GM12892 (cell line): ENCODE measurements at regions not wholly inside any gene's neighbourhood (a gene's known extent, or its start where the extent isn't known, plus 50 kb on each side); places are given as distances from the start of the nearest gene placed in this dataset.
"Not testable (repeated sequence)": the region's sequence is repeated elsewhere in the genome, so short reads cannot be mapped to it uniquely, and the experiment has no call there.

ENCODE experiments used
- DNase-seq: peaks from one replicate; pipeline ENCODE4 v3.0.0; 2011; ENCODE audit not compliant: insufficient read length
- FAIRE-seq: peaks from 2 replicates; lab custom pipeline; 2011; peaks lifted over from hg19 to GRCh38; lab: Jason Lieb, UNC
- POLR2A ChIP-seq: IDR thresholded peaks from 2 replicates; pipeline ENCODE4 v1.6.1; 2011; ENCODE audit warnings: low read depth, low read length, control low read depth
- POLR2AphosphoS5 ChIP-seq: IDR thresholded peaks from 2 replicates; pipeline ENCODE4 v1.6.1; 2011; ENCODE audit warnings: low read depth, low read length, control low read depth
- TAF1 ChIP-seq: IDR thresholded peaks from 2 replicates; pipeline ENCODE4 v1.6.1; 2011; ENCODE audit warnings: low read depth, mild to moderate bottlenecking, control low read depth, low read length, borderline replicate concordance

- FAIRE-seq (no peak), DNase-seq (no peak)
- TF ChIP-seq POLR2AphosphoS5: no peak
- TF ChIP-seq TAF1: no peak
- TF ChIP-seq POLR2A: no peak
Observed at GRCh38 chr12:78361683-78362082, 502.9 kb upstream of the SYT1 start.

GRCh38 chr12:78371284-78371683 is 493.3 kb upstream of the SYT1 start:
- TF ChIP-seq POLR2A: no peak
- TF ChIP-seq TAF1: no peak
- no peak for TF ChIP-seq POLR2AphosphoS5
- FAIRE-seq: no peak

GRCh38 chr12:78375461-78375860 is 489.1 kb upstream of the SYT1 start:
- no peak for FAIRE-seq
- no peak for TF ChIP-seq POLR2A
- no peak for TF ChIP-seq TAF1
- no peak for DNase-seq

More at GRCh38 chr12:78371284-78371683, 493.3 kb upstream of the SYT1 start:
- no peak for DNase-seq

- FAIRE-seq (no peak), DNase-seq (no peak)
- TF ChIP-seq POLR2A (no peak), POLR2AphosphoS5 (no peak), TAF1 (no peak)
Observed at GRCh38 chr12:78376257-78376656, 488.3 kb upstream of the SYT1 start.

GRCh38 chr12:78379065-78379464 is 485.5 kb upstream of the SYT1 start:
- not testable (repeated sequence) for DNase-seq

GRCh38 chr12:78383414-78383813 is 481.2 kb upstream of the SYT1 start:
- no peak for FAIRE-seq
- TF ChIP-seq POLR2A: no peak
- TF ChIP-seq POLR2AphosphoS5: no peak
- no peak for TF ChIP-seq TAF1

More at GRCh38 chr12:78379065-78379464, 485.5 kb upstream of the SYT1 start:
- FAIRE-seq: not testable (repeated sequence)

GRCh38 chr12:78384541-78384940 is 480.0 kb upstream of the SYT1 start:
- FAIRE-seq (no peak), DNase-seq (no peak)
- TF ChIP-seq POLR2AphosphoS5 (no peak), POLR2A (no peak), TAF1 (no peak)

More at GRCh38 chr12:78383414-78383813, 481.2 kb upstream of the SYT1 start:
- DNase-seq: no peak

- no peak for FAIRE-seq
- no peak for TF ChIP-seq TAF1
- no peak for TF ChIP-seq POLR2A
- no peak for TF ChIP-seq POLR2AphosphoS5
- DNase-seq: no peak
Observed at GRCh38 chr12:78385541-78385940, 479.0 kb upstream of the SYT1 start.

- no peak for DNase-seq
- FAIRE-seq: no peak
- no peak for TF ChIP-seq POLR2A
Observed at GRCh38 chr12:78386871-78387270, 477.7 kb upstream of the SYT1 start.

GRCh38 chr12:78387721-78388120 is 476.9 kb upstream of the SYT1 start:
- TF ChIP-seq POLR2AphosphoS5 (no peak), TAF1 (no peak), POLR2A (no peak)
- FAIRE-seq: no peak
- no peak for DNase-seq

- no peak for FAIRE-seq
- no peak for DNase-seq
- no peak for TF ChIP-seq TAF1
- no peak for TF ChIP-seq POLR2A
- no peak for TF ChIP-seq POLR2AphosphoS5
Observed at GRCh38 chr12:78388461-78388860, 476.1 kb upstream of the SYT1 start.

- TF ChIP-seq POLR2AphosphoS5: no peak
- no peak for TF ChIP-seq TAF1
- no peak for TF ChIP-seq POLR2A
- no peak for FAIRE-seq
- DNase-seq: no peak
Observed at GRCh38 chr12:78390920-78391319, 473.7 kb upstream of the SYT1 start.

- no peak for TF ChIP-seq TAF1
- TF ChIP-seq POLR2A: no peak
- no peak for TF ChIP-seq POLR2AphosphoS5
- FAIRE-seq: no peak
- no peak for DNase-seq
Observed at GRCh38 chr12:78392918-78393317, 471.7 kb upstream of the SYT1 start.
